A549 (cell line): ENCODE measurements at regions not wholly inside any gene's neighbourhood (a gene's known extent, or its start where the extent isn't known, plus 50 kb on each side); places are given as distances from the start of the nearest gene placed in this dataset.

Experiments used
- RFX5 ChIP-seq: fragments of 450-650 bp; IDR thresholded peaks from 2 replicates; pipeline ENCODE4 v1.7.1; 2014; ENCODE audit warnings: antibody characterized with exemption, mild to moderate bottlenecking, moderate library complexity
- TF ChIP-seq, protein P1 (sequence below): IDR thresholded peaks from 2 replicates; pipeline ENCODE4 v1.6.1; 2012

GRCh38 chr10:124204726-124205125, 111.3 kb upstream of the CHST15 start:
- TF ChIP-seq RFX5 = no peak
- TF ChIP-seq, protein P1, sequence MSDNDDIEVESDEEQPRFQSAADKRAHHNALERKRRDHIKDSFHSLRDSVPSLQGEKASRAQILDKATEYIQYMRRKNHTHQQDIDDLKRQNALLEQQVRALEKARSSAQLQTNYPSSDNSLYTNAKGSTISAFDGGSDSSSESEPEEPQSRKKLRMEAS = no peak
